MCF 10A (cell line): ENCODE measurements at regions not wholly inside any gene's neighbourhood (a gene's known extent, or its start where the extent isn't known, plus 50 kb on each side); places are given as distances from the start of the nearest gene placed in this dataset.

Experiments
- BruUV-seq: library from RNA; stranded (reverse); fragments of 400-500 nt; replicated peaks from 2 replicates; lab custom pipeline; 2021; lab: Mats Ljungman, UMichigan
- CTCF ChIA-PET: fragments of 300-600 bp; sonication (Branson Sonifier 250); formaldehyde crosslinking; extraction: SDS; loops from one replicate; lab custom pipeline; 2021; ENCODE audit warnings: antibody characterized with exemption, inconsistent platforms; lab: Yijun Ruan, JAX
- POLR2A ChIA-PET: fragments of 300-600, 350-650 bp; sonication (Branson Sonifier 250); formaldehyde crosslinking; extraction: SDS; loops from one replicate; lab custom pipeline; 2020; ENCODE audit warnings: antibody characterized with exemption, inconsistent platforms; lab: Yijun Ruan, JAX
- DNase-seq: peaks from one replicate; pipeline ENCODE4 v3.0.0-alpha.2; 2018; ENCODE audit not compliant: unreplicated experiment
- H3K27ac Mint-ChIP-seq: one replicate; pipeline ENCODE4 v1.8.0; 2022; ENCODE audit warnings: mild to moderate bottlenecking, low read depth, mixed read lengths; ENCODE audit not compliant: unreplicated experiment
- H3K27me3 Mint-ChIP-seq: one replicate; pipeline ENCODE4 v1.8.0; 2022; ENCODE audit warnings: mixed read lengths; ENCODE audit not compliant: insufficient read depth, unreplicated experiment
- H3K36me3 Mint-ChIP-seq: one replicate; pipeline ENCODE4 v1.8.0; 2022; ENCODE audit warnings: mild to moderate bottlenecking, moderate library complexity, mixed read lengths; ENCODE audit not compliant: insufficient read depth, unreplicated experiment
- H3K4me1 Mint-ChIP-seq: one replicate; pipeline ENCODE4 v1.8.0; 2022; ENCODE audit warnings: mixed read lengths; ENCODE audit not compliant: insufficient read depth, unreplicated experiment
- H3K4me3 Mint-ChIP-seq: one replicate; pipeline ENCODE4 v1.8.0; 2022; ENCODE audit warnings: mild to moderate bottlenecking, moderate library complexity, mixed read lengths; ENCODE audit not compliant: unreplicated experiment
- H3K9me3 Mint-ChIP-seq: one replicate; pipeline ENCODE4 v1.8.0; 2022; ENCODE audit warnings: mixed read lengths; ENCODE audit not compliant: unreplicated experiment
- CTCF ChIP-seq: fragments of 200-600 bp; IDR thresholded peaks from one replicate; pipeline ENCODE4 v1.8.0; 2022; ENCODE audit warnings: antibody characterized with exemption, mild to moderate bottlenecking; ENCODE audit not compliant: unreplicated experiment
- intact Hi-C: fragments of 100-400 bp; cut with micrococcal nuclease; formaldehyde crosslinking; loops from 2 replicates; pipeline ENCODE4 v1.14.1; 2022

- Mint-ChIP-seq H3K27me3 (no peaks in the 10 kb centered on the region), H3K4me3 (no peak overlapping the region), H3K27ac (no peak overlapping the region), H3K36me3 (no peaks in the 10 kb centered on the region), H3K4me1 (peaks cover 5% of the 10 kb centered on the region), H3K9me3 (no peaks in the 10 kb centered on the region)
- no peak for DNase-seq
- BruUV-seq: no TSS peak
- CTCF ChIA-PET: interaction anchor here (1.1 kb wide), 1 partner anchor 241 kb away, joined by 3 read pairs; no protein-coding TSS in a partner anchor
- intact Hi-C loops: no loop called here
- TF ChIP-seq CTCF: no peak
- POLR2A ChIA-PET: no interaction called here
Observed at GRCh38 chr4:147138171-147138570, 192.5 kb upstream of the TTC29 start.

- no peaks in the 10 kb centered on the region for H3K9me3 Mint-ChIP-seq
- ChIA-PET CTCF (no interaction called here), POLR2A (interaction anchor here (0.7 kb wide), 1 partner anchor 9 kb away, joined by 3 read pairs; no protein-coding TSS in a partner anchor)
- H3K36me3 Mint-ChIP-seq: no peaks in the 10 kb centered on the region
- no peaks in the 10 kb centered on the region for H3K27me3 Mint-ChIP-seq
- no TSS peak for BruUV-seq
- H3K4me1 Mint-ChIP-seq: peaks cover 4% of the 10 kb centered on the region
- H3K27ac Mint-ChIP-seq: no peak overlapping the region
- TF ChIP-seq CTCF: no peak
- intact Hi-C loops: no loop called here
- DNase-seq: no peak
- no peak overlapping the region for H3K4me3 Mint-ChIP-seq
Observed at GRCh38 chr4:147139455-147140198, 194.0 kb upstream of the TTC29 start.

GRCh38 chr4:147151763-147152162 lies 206.1 kb upstream of the TTC29 start:
- Mint-ChIP-seq H3K9me3 (no peaks in the 10 kb centered on the region), H3K27ac (no peak overlapping the region), H3K36me3 (no peaks in the 10 kb centered on the region), H3K27me3 (no peaks in the 10 kb centered on the region), H3K4me1 (no peaks in the 10 kb centered on the region), H3K4me3 (no peak overlapping the region)
- no peak for TF ChIP-seq CTCF
- intact Hi-C loops: no loop called here
- CTCF ChIA-PET: interaction anchor here (1.0 to 1.5 kb wide), 3 partner anchors 9 to 439 kb away, joined by 3 to 7 read pairs (median 5); no protein-coding TSS in a partner anchor
- POLR2A ChIA-PET: no interaction called here
- DNase-seq: no peak
- BruUV-seq: no TSS peak

DNA sequence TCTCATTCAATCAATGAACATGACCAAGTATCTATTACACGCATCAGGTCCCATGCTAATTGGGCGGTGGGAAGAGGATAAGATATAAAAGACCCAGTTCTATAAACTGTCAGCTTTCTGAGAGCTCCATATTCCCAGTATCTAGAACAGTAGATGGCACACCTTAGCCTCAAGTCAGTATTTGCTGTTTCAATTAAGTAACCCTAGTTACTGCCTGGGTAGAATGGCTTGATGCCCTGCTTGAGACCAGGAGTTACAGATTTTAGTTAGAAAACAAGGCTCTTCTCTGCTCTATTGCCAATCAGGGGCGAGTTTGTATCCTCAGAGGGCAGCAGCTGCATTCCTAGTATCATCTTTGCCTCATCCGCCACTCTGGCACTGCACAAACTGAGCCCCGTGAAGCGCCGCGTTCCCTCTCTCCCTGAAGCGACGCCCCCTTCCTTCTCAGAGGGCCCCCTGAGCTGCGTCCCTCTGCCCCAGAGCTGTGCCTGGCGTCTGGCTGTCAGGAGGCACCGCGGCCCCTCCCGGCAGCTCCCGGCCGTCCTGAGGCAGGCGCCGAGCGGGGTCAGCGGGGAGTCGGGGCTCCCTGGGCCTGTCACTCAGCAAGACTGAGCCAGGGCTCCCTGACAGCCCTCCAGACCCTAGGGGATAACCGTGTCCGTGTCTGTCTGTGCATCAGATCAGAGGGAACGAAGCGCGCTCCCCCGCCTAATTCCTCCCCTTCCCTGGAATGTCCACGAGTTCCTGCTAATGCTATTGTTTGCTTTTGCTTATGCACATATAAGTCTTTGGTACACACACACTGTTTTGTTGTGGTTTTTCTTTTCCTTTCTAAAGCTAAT lies 212.4 kb upstream of the TTC29 start:
- H3K36me3 Mint-ChIP-seq: no peaks in the 10 kb centered on the region
- CTCF ChIA-PET: interaction anchor here (0.6 to 1.6 kb wide), 4 partner anchors 12 to 466 kb away, joined by 3 to 5 read pairs (median 4); no protein-coding TSS in a partner anchor
- no peaks in the 10 kb centered on the region for H3K4me1 Mint-ChIP-seq
- intact Hi-C loops: no loop called here
- peak overlapping the region; percentile 14 for H3K27ac Mint-ChIP-seq
- BruUV-seq: no TSS peak
- H3K9me3 Mint-ChIP-seq: no peaks in the 10 kb centered on the region
- no peak overlapping the region for H3K4me3 Mint-ChIP-seq
- POLR2A ChIA-PET: no interaction called here
- no peak for TF ChIP-seq CTCF
- no peak for DNase-seq
- H3K27me3 Mint-ChIP-seq: no peaks in the 10 kb centered on the region
